ENCODE measurements at regions not wholly inside any gene's neighbourhood (a gene's known extent, or its start where the extent isn't known, plus 50 kb on each side); places are given as distances from the start of the nearest gene placed in this dataset.

DNA sequence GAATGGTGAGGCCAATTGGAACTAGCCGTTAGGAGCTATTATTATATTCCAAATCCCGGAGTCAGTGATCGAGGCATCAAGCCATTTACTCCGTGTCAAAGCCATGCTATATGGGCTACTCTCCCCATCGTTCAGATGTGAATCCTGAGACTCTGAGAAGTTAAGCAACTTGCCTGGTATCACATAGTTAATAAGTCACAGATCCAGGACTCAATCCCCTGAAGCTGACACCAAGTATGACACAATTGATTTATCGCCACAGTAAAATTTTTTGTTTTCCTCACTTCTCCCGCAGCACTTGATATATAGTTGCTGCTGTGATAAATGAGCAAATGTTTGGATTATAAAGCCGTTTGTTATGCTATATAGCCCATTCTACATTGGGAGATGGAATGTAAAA lies 50.8 kb upstream of the TSHZ2 start:
- DNase-seq, result no peak

- DNase-seq, result no peak
These were observed 53.8 kb upstream of the TSHZ2 start for GRCh38 chr20:52918311-52918710.

DNA sequence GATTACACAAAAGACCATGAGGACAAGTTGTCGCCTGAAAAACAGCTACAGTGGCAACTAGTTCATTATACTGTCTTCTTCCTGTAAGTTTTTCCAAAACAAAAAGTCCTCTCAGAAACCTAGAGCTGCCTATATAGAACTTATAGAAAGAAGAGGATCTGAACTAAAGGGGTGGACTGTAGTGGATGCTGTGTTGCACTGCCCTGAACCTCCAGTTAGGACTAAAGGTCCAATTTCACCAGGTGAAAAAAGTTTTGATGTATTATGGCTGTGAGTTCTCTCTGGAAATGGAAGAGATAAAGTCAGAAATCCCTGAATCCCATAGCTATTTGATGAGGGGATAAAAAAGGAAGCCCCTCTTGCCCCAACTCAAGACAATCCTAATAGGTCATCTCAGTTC lies 56.6 kb upstream of the TSHZ2 start:
- DNase-seq, result no peak

GRCh38 chr20:52914870-52915269 lies 57.3 kb upstream of the TSHZ2 start:
- no peak for DNase-seq

DNA sequence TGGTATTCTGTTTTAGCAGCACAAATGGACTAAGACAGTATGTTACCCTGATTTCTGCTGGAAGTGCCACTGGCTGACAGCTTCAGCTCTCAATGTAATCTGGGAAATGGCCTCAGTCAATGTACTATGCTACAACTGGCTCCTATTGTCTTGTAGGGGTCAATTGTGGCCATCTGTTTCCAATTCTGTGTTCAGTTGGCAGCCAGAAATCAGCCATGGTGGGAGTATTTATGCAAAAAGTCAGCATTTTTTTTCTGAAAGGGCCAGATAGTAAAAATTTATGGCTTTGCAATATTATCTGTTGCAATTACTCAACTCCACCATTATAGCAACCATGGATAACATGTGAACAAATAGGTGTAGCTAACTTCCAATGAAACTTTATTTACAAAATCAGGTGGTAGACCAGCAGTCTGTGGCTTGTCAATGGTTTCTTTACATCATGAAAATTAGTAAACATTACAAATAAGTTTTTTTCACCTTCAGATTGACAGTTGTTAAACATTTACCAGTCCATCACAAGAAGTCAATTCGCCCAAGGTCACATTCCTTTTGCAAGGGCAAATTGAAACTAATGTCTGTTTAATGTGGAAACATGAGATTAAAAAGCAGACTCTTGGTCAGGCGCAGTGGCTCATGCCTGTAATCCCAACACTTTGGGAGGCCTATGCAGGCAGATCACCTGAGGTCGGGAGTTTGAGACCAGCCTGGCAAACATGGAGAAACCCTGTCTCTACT lies 58.3 kb upstream of the TSHZ2 start:
- no peak for DNase-seq

DNA sequence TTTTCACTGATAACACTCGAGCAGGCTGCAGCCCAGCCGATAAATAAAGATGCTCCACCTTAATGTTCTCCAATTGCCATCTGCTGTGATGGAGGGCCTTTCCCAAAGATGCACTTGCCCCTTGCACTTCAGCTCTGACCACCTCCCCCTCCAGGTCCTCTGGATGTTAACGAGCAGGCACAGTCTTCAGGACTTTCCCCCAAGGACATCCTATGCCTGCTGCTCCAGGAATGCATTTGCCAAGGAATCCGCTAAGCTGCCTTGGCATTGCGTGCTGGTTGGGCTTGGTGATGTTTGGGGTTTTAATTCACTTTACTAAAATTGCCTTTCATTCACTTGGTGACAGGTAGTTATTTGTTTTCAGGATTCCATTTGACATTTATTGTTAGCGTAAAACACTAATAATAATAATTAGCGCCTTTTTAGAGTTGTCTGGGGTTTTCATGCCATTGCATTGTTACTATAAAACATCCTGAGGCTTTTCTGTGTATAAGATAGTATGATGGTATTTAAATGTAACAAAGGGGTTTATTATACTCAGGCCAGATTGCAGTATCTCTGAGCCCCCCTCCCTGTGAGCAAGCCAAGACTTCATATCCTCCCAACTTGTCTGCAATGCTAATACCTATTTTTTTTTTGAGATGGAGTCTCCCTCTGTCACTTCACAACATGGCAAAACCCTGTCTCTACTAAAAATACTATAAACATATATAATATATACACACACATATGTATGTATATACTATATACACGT lies 66.7 kb upstream of the TSHZ2 start:
- no peak for DNase-seq

- DNase-seq, result no peak
These were observed 67.3 kb upstream of the TSHZ2 start for GRCh38 chr20:52904837-52905236.

DNA sequence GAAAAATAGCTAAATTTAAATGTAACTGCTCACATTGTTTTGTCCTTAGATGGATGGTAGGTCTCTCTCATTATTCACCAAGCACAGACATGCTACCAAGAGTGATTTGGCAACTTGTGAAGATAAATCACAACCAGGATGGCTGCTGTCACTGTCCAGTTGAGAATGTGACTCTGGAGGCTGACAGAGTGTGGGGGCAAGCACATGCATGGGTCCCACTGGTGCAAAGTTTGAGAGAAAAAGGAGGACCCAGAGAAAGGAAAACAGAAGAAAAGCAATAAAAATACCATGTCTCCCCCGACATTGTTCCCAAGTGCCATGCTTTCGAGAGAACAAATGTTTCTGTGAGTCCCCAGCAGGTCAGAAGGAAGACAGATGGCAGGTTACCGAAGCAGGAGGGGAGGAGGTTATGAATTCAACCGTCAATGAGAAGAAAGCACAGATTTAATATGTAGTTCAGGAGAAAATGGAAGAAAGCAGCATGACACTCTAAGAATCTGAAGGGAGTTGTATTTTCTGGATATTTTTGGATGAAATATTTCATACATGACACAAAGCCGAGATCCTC lies 73.0 kb upstream of the TSHZ2 start:
- no peak for DNase-seq

DNA sequence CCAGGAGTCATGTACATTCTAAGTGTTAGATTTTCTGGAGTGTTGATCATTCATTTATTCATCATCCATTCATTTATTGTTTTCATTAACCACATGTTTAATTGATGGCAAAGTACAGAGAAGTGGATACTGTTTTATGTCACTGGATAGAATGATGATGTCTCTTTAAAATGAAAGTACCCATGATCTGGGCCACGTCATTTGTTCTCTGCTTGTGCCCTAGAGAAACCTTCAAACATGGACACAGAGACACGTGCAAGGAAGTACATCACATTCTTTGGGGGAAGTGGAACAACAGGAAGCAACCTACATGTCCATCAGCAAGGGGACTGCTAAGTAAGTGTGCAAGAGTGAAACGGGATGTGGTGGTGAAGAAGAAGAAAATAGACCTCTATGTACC lies 75.8 kb upstream of the TSHZ2 start:
- DNase-seq, result no peak

DNA sequence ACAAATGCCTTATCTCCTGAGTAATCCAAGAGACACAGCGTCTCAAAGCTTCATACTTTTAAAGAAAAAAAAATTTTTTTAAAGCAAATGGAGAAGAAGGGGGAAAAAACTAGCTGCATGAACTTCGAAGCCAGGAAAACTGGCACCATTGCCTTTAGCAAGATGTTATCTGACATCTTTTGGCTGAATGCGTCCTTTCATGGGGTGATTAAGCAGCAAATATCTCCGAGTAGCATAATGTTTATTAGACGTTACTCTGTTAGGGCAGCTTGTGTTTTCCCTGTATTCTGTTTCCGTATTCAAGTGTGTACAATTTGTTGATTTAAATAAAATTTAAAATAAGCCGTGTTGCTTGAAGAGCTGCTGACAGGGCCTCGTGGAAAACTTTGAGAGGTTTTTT lies 76.5 kb upstream of the TSHZ2 start:
- no peak for DNase-seq

- DNase-seq, result no peak
These were observed 76.9 kb upstream of the TSHZ2 start for GRCh38 chr20:52895235-52895634.

DNA sequence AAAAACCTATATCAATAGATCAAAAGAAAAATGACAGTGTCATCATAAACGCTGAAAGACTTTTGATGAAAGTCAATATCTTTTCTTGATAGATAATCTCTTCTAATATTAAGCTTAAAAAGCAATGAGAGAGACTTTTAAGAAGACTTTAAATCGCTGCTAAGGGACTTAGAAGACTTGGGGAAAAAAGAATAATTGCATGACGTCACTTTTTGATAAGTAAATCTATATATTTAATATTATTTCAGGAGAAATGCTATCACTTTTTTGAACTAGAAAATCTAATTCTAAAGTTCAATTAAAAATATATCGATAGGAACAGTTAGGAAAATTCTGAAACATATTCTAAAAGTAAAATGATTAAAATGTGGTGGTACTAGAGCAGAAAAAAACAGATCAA lies 78.7 kb upstream of the TSHZ2 start:
- no peak for DNase-seq

DNA sequence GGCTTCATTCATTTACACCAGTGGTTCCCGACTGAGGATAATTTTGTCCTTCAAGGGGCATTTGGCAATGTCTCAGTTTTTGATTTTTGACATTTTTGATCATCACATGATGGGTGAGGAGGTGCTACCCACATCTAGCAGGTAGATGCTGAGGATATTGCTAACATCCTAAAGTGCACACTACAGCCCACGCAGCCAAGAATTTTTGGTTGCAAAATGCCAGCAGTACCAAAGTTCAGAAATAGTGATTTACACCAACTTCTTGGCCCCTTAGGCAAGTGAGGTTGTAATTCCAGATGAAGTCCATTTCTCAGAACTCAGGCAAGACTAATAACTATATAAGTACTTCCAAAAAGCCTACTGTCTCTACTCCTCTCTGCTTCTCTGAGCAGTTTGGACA lies 80.1 kb upstream of the TSHZ2 start:
- DNase-seq, result no peak

DNA sequence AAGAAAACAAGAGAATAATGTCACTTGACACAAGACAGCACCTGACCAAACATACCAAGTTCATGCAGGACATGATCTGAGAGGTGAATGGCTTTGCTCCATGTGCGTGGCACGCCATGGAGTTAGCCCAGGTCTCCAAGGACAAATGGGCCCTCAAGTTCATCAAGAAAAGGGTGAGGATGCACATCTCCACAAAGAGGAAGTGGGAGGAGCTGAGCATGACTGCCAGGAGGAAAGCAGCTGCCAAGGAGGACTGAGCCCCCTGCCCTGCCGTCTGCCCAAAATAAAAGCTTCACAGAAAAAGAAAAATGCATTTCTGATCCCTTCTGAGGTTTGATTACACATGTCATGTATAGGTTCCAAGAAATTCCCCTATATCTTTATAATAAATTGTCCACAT lies 82.0 kb upstream of the TSHZ2 start:
- no peak for DNase-seq

- DNase-seq, result no peak
These were observed 82.9 kb upstream of the TSHZ2 start for GRCh38 chr20:52889225-52889624.

DNA sequence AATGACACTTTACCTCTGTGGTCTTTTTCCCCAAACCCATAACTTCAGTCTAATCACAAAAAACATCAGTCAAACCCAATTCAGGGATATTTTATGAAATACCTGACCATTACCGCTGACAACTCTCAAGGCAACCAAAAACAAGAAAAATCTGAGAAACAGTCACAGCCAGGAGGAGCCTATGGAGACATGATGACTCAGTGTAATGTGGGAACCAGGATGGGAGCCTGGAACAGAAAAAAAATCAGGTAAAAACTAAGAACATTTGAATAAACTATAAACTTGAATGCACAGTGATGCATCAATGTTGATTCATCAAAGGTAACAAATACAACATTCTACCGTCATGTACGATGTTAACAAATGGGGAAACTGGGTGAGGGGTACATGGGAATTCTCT lies 84.1 kb upstream of the TSHZ2 start:
- no peak for DNase-seq

DNA sequence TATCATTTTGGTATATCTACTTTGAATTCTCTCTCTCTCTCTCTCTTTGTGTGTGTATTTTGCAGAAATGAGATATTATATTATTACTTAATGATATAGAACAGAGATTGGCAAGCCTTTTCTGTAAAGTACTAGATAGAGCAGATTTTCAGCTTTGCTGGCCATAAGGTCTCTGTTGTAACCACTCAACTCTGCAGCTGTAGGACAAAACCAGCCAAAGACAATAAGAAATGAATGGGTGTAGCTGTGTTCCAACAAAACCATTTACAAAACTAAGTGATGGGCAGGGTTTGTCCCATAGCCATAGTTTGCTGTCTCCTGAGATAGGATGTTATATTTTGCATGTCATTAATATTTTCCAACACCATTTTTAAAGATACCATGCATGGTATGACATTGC lies 91.2 kb upstream of the TSHZ2 start:
- no peak for DNase-seq

DNA sequence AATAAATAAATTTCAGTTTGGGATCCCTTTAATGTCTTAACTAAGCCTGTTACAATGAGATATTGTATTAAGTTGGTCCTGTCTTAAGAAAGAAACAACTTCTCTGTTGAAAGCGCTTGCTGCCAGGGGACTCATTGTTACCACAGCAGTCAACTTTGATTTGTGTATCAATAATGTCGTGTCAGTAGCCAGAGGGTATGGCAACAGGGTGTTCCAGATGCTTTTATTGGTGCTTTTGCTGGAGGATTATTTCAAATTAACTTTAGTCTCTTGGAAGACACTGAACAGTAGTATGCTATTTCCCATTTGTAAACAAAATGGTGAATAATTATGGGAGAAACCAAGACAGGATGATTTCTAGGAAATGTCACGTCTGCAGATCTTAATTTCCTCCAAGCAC lies 91.9 kb upstream of the TSHZ2 start:
- no peak for DNase-seq

- no peak for DNase-seq
These were observed 97.9 kb upstream of the TSHZ2 start for GRCh38 chr20:52874241-52874640.

DNA sequence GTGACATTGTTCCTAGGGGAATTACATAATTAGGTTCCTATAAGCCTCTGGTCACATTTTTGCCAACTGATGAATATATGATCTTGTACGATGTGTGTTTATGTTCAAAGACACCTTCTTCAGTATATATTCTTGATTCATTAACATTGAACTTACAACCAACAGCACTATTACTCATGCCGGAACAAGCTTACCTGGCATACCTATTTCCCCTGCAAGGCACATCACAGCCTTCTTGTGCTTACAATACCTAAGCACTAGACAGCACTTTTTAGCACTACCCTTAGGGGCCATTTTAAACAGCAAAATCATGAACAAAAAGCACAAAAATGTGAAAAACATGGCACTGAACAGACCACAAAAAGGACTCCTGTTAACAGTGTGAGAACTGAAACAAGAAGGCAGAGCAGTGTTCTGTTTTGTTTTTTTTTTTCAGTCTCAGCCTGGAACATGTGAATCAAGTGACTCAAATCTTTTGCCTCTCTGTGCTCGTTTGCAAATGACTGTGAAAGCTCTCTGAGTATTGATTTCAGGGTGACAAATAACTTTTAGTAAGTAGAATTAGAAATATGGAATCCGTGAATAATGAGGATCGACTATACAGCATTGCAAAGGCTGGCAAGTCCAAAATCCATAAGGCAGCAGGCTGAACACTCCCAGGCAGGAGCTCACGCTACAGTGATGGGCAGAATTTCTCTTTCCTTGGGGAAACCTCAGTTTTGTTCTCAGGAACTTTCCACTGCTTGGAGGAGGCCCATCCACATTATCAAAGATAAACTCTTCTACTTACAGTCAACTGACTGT lies 102.3 kb upstream of the TSHZ2 start:
- no peak for DNase-seq

GRCh38 chr20:52869276-52869675 lies 102.9 kb upstream of the TSHZ2 start:
- no peak for DNase-seq

GRCh38 chr20:52867305-52867704 lies 104.9 kb upstream of the TSHZ2 start:
- DNase-seq, result no peak

- DNase-seq, result no peak
These were observed 107.1 kb upstream of the TSHZ2 start for GRCh38 chr20:52864916-52865605.

Data from activated naive CD4-positive, alpha-beta T cell treated with anti-CD3 and anti-CD28 coated beads, Interleukin-2, amount 50 U/mL, for 16 hours (primary cell).